Tibial nerve (tissue), 4 donors: ENCODE measurements at regions not wholly inside any gene's neighbourhood (a gene's known extent, or its start where the extent isn't known, plus 50 kb on each side); places are given as distances from the start of the nearest gene placed in this dataset.

Source experiments
- CTCF ChIP-seq, 5 experiments: fragments of 200-600 bp in 3 of 5; fragments of 450-650 bp in 2 of 5; sonication (generic) in 3 of 5; IDR thresholded peaks; one replicate each; pipeline ENCODE4 v1.5.1; 2016 to 2019; ENCODE audit warnings: antibody characterized with exemption in 5 of 5, mild to moderate bottlenecking in 3 of 5, moderate library complexity in 2 of 5
- EP300 ChIP-seq, 2 donors: sonication (generic); formaldehyde crosslinking; IDR thresholded peaks; one replicate each; pipeline ENCODE4 v1.6.1; 2017; ENCODE audit warnings: antibody characterized with exemption in 2 of 2, mild to moderate bottlenecking in 1 of 2
- POLR2A ChIP-seq, 2 donors: fragments of 450-650 bp; IDR thresholded peaks; one replicate each; pipeline ENCODE4 v1.6.1; 2017; ENCODE audit warnings: antibody characterized with exemption in 2 of 2, mild to moderate bottlenecking in 2 of 2, moderate library complexity in 2 of 2

DNA sequence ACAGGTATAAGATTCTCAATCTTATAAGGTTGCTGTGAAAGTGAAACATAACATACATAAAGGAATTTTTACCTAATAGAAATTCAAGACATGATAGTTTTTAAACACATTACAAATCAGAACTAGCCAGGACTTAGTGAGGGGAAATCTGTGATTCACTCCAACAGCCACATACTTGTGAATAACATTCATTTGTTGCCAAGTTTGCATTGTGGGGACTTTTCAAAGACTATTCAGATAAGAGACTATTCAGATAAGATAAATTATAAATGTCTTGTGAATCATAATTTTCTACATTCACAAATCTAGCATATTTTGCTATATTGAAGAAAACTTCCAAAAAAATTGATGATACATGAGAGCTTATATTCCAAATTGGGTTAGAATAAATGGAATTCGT is 345.3 kb upstream of the CDH20 start:
- TF ChIP-seq POLR2A (IDR thresholded peaks at IDR 0.05) (no peak), CTCF (IDR thresholded peaks at IDR 0.05) (no peak), EP300 (IDR thresholded peaks at IDR 0.05) (no peak)
